Neuronal stem cell (in vitro differentiated cells): ENCODE measurements at regions not wholly inside any gene's neighbourhood (a gene's known extent, or its start where the extent isn't known, plus 50 kb on each side); places are given as distances from the start of the nearest gene placed in this dataset.
"Not testable (repeated sequence)": the region's sequence is repeated elsewhere in the genome, so short reads cannot be mapped to it uniquely, and the experiment has no call there.

Source experiments
- DNase-seq: peaks from one replicate; pipeline ENCODE4 v3.0.0-alpha.2; 2013; ENCODE audit warnings: low spot score
- H2AFZ ChIP-seq: one replicate; pipeline ENCODE4 v1.6.1; 2013; ENCODE audit warnings: mild to moderate bottlenecking, low read length, inconsistent platforms
- H2AK5ac ChIP-seq: 2 replicates; pipeline ENCODE4 v1.6.1; 2013; ENCODE audit warnings: low read depth, mild to moderate bottlenecking, inconsistent platforms, low read length, moderate library complexity, mixed read lengths
- H2BK120ac ChIP-seq: 2 replicates; pipeline ENCODE4 v1.6.1; 2013; ENCODE audit warnings: low read depth, mild to moderate bottlenecking, inconsistent platforms, low read length, moderate library complexity, mixed read lengths
- H2BK12ac ChIP-seq: one replicate; pipeline ENCODE4 v1.6.1; 2013; ENCODE audit warnings: low read length, inconsistent platforms
- H2BK15ac ChIP-seq: 2 replicates; pipeline ENCODE4 v1.6.1; 2013; ENCODE audit warnings: mild to moderate bottlenecking, low read length, inconsistent platforms, mixed read lengths
- H2BK5ac ChIP-seq: one replicate; pipeline ENCODE4 v1.6.1; 2013; ENCODE audit warnings: inconsistent platforms, mild to moderate bottlenecking, low read length, moderate library complexity
- H3K14ac ChIP-seq: one replicate; pipeline ENCODE4 v1.6.1; 2013; ENCODE audit warnings: low read length, inconsistent platforms
- H3K18ac ChIP-seq: 2 replicates; pipeline ENCODE4 v1.6.1; 2013; ENCODE audit warnings: low read length, inconsistent platforms
- H3K23ac ChIP-seq: 2 replicates; pipeline ENCODE4 v1.6.1; 2013; ENCODE audit warnings: low read depth, mild to moderate bottlenecking, mixed read lengths, low read length, inconsistent platforms; ENCODE audit not compliant: poor library complexity
- H3K27ac ChIP-seq: replicated peaks from 3 replicates; pipeline ENCODE4 v1.5.1; 2013; ENCODE audit warnings: low read length, inconsistent platforms
- H3K27me3 ChIP-seq, 3 experiments: 2 replicates each; pipeline ENCODE4 v1.6.1; 2013; ENCODE audit warnings: low read length in 3 of 3, mild to moderate bottlenecking in 2 of 3, inconsistent platforms in 1 of 3, low read depth in 1 of 3, mixed read lengths in 1 of 3, moderate library complexity in 1 of 3; ENCODE audit not compliant: control insufficient read depth in 3 of 3, insufficient read depth in 3 of 3
- H3K36me3 ChIP-seq, 2 donors: replicated peaks in 1 of 2; 2 replicates each; pipeline ENCODE4 v1.6.1; 2013; ENCODE audit warnings: low read length in 2 of 2; ENCODE audit not compliant: control insufficient read depth in 2 of 2, insufficient read depth in 2 of 2
- H3K4ac ChIP-seq: 2 replicates; pipeline ENCODE4 v1.6.1; 2013; ENCODE audit warnings: inconsistent platforms, mild to moderate bottlenecking, low read length, moderate library complexity
- H3K4me1 ChIP-seq, 2 donors: 1 replicate in 1 of 2; 2 replicates in 1 of 2; pipeline ENCODE4 v1.6.1; 2013; ENCODE audit warnings: low read length in 2 of 2, low read depth in 1 of 2; ENCODE audit not compliant: control insufficient read depth in 2 of 2, insufficient read depth in 1 of 2
- H3K4me2 ChIP-seq: one replicate; pipeline ENCODE4 v1.6.1; 2013; ENCODE audit warnings: mild to moderate bottlenecking, low read length, inconsistent platforms; ENCODE audit not compliant: insufficient read depth, poor library complexity, severe bottlenecking
- H3K4me3 ChIP-seq, 2 donors: 2 replicates each; pipeline ENCODE4 v1.5.1; 2013; ENCODE audit warnings: low read length in 2 of 2, mild to moderate bottlenecking in 2 of 2, inconsistent platforms in 1 of 2, moderate library complexity in 1 of 2
- H3K79me1 ChIP-seq: one replicate; pipeline ENCODE4 v1.6.1; 2013; ENCODE audit warnings: low read depth, mild to moderate bottlenecking, inconsistent platforms, low read length, moderate library complexity
- H3K9ac ChIP-seq: one replicate; pipeline ENCODE4 v1.6.1; 2013; ENCODE audit warnings: mild to moderate bottlenecking, low read depth, low read length, inconsistent platforms; ENCODE audit not compliant: poor library complexity
- H3K9me3 ChIP-seq, 2 donors: replicated peaks in 1 of 2; 2 replicates each; pipeline versions ENCODE3 to v1.6.1; 2013; ENCODE audit warnings: low read length in 2 of 2, mild to moderate bottlenecking in 2 of 2, inconsistent platforms in 1 of 2, low read depth in 1 of 2, mixed read lengths in 1 of 2, moderate library complexity in 1 of 2; ENCODE audit not compliant: control insufficient read depth in 2 of 2, insufficient read depth in 1 of 2
- H4K8ac ChIP-seq: one replicate; pipeline ENCODE4 v1.6.1; 2013; ENCODE audit warnings: low read depth, mild to moderate bottlenecking, inconsistent platforms, low read length, moderate library complexity
- H4K91ac ChIP-seq: one replicate; pipeline ENCODE4 v1.6.1; 2013; ENCODE audit warnings: low read length, low read depth, mild to moderate bottlenecking, inconsistent platforms; ENCODE audit not compliant: poor library complexity
- WGBS, 2 donors: extraction: QIAGEN DNeasy Blood & Tissue Kit; methylation state at CpG; one replicate each; pipeline ENCODE4 v1.1.7; 2013; ENCODE audit warnings: missing lambda C conversion rate in 2 of 2, mixed read lengths in 1 of 2; ENCODE audit not compliant: insufficient read length in 2 of 2, insufficient replicate concordance in 1 of 2; ENCODE audit errors: extremely low coverage in 2 of 2; 5-methylcytosine and 5-hydroxymethylcytosine counted together

DNA sequence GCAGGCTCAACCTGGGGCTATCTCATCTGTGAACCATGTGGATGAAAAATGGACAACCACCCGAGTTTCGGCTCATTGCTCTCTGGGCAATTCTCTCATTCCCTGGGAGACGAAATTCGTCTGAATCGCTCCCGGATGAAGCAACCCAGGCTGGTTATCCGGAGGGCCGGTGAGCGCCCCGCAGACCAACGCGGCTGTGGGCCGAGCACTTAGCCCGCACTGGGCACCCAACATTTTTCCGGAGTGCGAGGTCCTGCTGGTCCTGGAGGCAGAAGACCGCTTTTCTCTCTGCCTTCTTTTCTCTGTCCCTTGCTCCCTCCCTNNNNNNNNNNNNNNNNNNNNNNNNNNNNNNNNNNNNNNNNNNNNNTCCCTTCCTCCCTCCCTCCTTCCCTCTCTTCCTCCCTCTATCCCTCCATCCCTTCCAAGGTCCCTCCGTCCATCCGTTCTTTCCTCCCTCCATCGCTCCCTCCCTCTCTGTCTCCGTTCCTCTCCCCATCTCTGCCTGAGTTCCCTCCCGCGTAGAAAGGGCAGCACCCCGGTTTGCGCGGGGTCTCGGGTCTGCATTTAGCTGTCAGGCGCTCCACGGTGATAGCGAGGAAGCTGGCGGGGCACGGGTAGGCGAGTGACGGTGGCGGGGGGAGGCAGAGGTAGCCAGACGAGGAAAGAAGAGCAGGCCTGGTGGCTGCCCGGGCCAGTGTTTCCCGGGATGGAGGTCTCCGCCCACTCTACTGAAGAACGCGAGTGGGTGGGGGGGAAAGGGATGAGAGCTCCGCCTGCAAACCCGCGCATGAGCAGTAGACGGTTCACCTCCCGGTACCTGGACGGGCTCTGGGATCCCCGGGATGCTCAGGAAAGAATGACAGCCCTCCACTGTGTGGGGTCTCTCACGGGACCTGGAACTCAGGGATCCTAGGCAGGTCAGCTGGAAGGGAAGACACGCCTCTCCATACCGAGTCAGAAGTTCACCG, 1809.7 kb upstream of the DEFB115 start:
- H2BK12ac ChIP-seq, H3K4me2 ChIP-seq, H4K8ac ChIP-seq, H2AFZ ChIP-seq, H3K14ac ChIP-seq, H2BK15ac ChIP-seq, H3K27me3 ChIP-seq, H2BK120ac ChIP-seq, H3K27ac ChIP-seq, H2BK5ac ChIP-seq, H3K18ac ChIP-seq, H3K36me3 ChIP-seq, H4K91ac ChIP-seq, H3K4me1 ChIP-seq, H3K4ac ChIP-seq, H2AK5ac ChIP-seq, H3K79me1 ChIP-seq, H3K23ac ChIP-seq, DNase-seq: not testable (repeated sequence)
- peaks cover 0 to 11% of the 10 kb centered on the region in 2 donors for H3K9me3 ChIP-seq
- WGBS, 2 donors: no CpG with 5 or more reads among the region's 52 CpGs
- peak overlapping the region; percentile 12 for H3K9ac ChIP-seq
- H3K4me3 ChIP-seq: peak overlapping the region in 1 of 2 donors; percentile 34

DNA sequence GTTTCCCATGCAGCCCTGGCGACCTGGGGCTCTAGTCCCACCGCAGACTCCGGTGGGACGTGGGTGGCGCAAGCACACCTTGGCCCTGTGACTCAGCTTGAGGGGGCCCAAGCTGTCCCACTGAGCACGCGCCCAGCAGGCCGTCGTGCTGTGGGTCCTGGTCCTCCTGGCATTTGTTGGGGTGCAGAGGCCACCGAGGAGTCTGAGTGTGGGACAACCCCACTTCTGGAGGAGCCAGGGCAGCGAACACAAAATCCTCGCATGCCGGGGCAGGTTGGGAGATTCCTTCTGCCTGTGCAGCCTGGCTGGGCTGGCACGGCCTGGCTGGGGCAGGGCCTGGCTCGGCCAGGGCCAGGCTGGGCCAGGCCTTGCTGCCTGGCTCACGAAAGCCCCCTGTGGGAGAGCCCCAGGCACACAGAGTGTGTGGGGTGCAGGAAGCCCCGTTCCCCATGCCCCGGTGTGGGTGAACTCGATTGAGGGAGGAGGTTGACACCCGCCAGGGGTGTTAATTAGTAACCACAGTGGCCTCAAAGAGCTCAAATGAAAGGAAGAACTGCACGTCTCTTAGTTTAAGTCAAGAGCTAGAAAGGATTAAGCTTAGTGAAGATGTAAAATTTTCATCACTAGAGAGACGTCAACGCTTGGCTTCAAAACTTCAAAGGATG, 1808.5 kb upstream of the DEFB115 start:
- Histone ChIP-seq H2BK120ac (no peak overlapping the region), H3K9me3 (peaks cover 0 to 11% of the 10 kb centered on the region in 2 donors), H3K27me3 (no peaks in the 10 kb centered on the region), H3K18ac (no peak overlapping the region), H3K4me1 (no peaks in the 10 kb centered on the region), H3K23ac (no peak overlapping the region), H4K8ac (no peak overlapping the region), H3K36me3 (no peaks in the 10 kb centered on the region), H3K4ac (no peak overlapping the region), H3K4me3 (no peak overlapping the region), H3K9ac (peak overlapping the region; percentile 4), H4K91ac (no peak overlapping the region), H2BK15ac (no peak overlapping the region), H3K14ac (no peak overlapping the region), H3K79me1 (no peaks in the 10 kb centered on the region), H2AFZ (no peak overlapping the region), H3K4me2 (no peak overlapping the region), H3K27ac (no peak overlapping the region), H2AK5ac (no peak overlapping the region), H2BK12ac (no peak overlapping the region), H2BK5ac (no peak overlapping the region)
- DNase-seq: no peak
- WGBS, 2 donors: no CpG with 5 or more reads among the region's 23 CpGs

DNA sequence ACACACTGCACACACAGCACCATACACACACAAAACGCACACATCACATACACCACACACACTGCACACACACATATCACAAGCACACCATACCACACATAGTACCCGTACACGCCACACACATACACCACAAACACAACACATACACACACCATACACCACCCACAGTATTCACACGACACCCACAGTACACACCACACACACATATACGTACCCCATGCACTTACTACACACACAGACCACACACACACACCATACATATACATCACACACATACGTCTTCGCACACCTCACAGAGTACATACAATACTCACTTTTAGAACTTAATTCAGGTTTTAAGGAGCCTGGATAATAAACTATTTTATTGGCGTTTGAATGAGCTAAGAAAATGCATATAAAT, 1805.3 kb upstream of the DEFB115 start:
- H2BK15ac ChIP-seq: no peak overlapping the region
- H3K27me3 ChIP-seq: no peaks in the 10 kb centered on the region
- no peaks in the 10 kb centered on the region for H3K36me3 ChIP-seq
- H3K79me1 ChIP-seq: no peaks in the 10 kb centered on the region
- H3K18ac ChIP-seq: no peak overlapping the region
- H2AK5ac ChIP-seq: no peak overlapping the region
- no peak overlapping the region for H4K8ac ChIP-seq
- WGBS, 2 donors: 100% methylated on average over 6 of the region's 8 CpGs; no CpG with 5 or more reads in 1 of the 2 donors
- no peaks in the 10 kb centered on the region for H3K4me1 ChIP-seq
- H3K23ac ChIP-seq: no peak overlapping the region
- no peak overlapping the region for H2AFZ ChIP-seq
- H4K91ac ChIP-seq: no peak overlapping the region
- DNase-seq: no peak
- H3K9me3 ChIP-seq: peaks cover 0 to 10% of the 10 kb centered on the region in 2 donors
- no peak overlapping the region for H3K4me2 ChIP-seq
- H3K4ac ChIP-seq: no peak overlapping the region
- no peak overlapping the region for H3K14ac ChIP-seq
- peak overlapping the region in 1 of 2 donors; percentile 71 for H3K4me3 ChIP-seq
- H2BK120ac ChIP-seq: no peak overlapping the region
- no peak overlapping the region for H2BK12ac ChIP-seq
- no peak overlapping the region for H3K27ac ChIP-seq
- no peak overlapping the region for H2BK5ac ChIP-seq
- no peak overlapping the region for H3K9ac ChIP-seq
